Liver (tissue), 8 donors: ENCODE measurements at regions not wholly inside any gene's neighbourhood (a gene's known extent, or its start where the extent isn't known, plus 50 kb on each side); places are given as distances from the start of the nearest gene placed in this dataset.

Source experiments
- DNase-seq: peaks from one replicate; pipeline ENCODE4 v3.0.0-alpha.2; 2017; ENCODE audit warnings: low spot score
- H3K27ac ChIP-seq, 2 donors: one replicate each; pipeline ENCODE4 v1.7.0; 2013; ENCODE audit warnings: inconsistent platforms in 2 of 2, low read length in 2 of 2, control low read depth in 1 of 2, low read depth in 1 of 2, mild to moderate bottlenecking in 1 of 2
- H3K27me3 ChIP-seq, 4 donors: one replicate each; pipeline versions ENCODE4 v1.6.1 to v1.7.0; 2013; ENCODE audit warnings: low read length in 3 of 4, inconsistent platforms in 1 of 4, mild to moderate bottlenecking in 1 of 4, moderate library complexity in 1 of 4; ENCODE audit not compliant: control insufficient read depth in 4 of 4, insufficient read depth in 4 of 4
- H3K36me3 ChIP-seq, 4 donors: one replicate each; pipeline versions ENCODE4 v1.6.1 to v1.7.0; 2013; ENCODE audit warnings: low read length in 3 of 4, mild to moderate bottlenecking in 3 of 4, low read depth in 1 of 4, moderate library complexity in 1 of 4; ENCODE audit not compliant: control insufficient read depth in 4 of 4, insufficient read depth in 3 of 4
- H3K4me1 ChIP-seq, 4 donors: one replicate each; pipeline versions ENCODE4 v1.6.1 to v1.7.0; 2013; ENCODE audit warnings: low read length in 3 of 4, mild to moderate bottlenecking in 3 of 4, moderate library complexity in 1 of 4; ENCODE audit not compliant: control insufficient read depth in 4 of 4, insufficient read depth in 4 of 4
- H3K4me3 ChIP-seq, 3 donors: one replicate each; pipeline versions ENCODE4 v1.6.1 to v1.7.0; 2013; ENCODE audit warnings: low read length in 3 of 3, control low read depth in 1 of 3, low read depth in 1 of 3, mild to moderate bottlenecking in 1 of 3
- H3K9ac ChIP-seq, 2 donors: one replicate each; pipeline ENCODE4 v1.7.0; 2013; ENCODE audit warnings: low read length in 2 of 2, mild to moderate bottlenecking in 2 of 2, moderate library complexity in 2 of 2, control low read depth in 1 of 2, low read depth in 1 of 2
- H3K9me3 ChIP-seq, 4 donors: one replicate each; pipeline versions ENCODE4 v1.6.1 to v1.7.0; 2013; ENCODE audit warnings: low read length in 3 of 4; ENCODE audit not compliant: control insufficient read depth in 4 of 4
- ATF3 ChIP-seq: IDR thresholded peaks from 2 replicates; pipeline ENCODE4 v1.6.1; 2016; ENCODE audit warnings: antibody characterized with exemption
- CTCF ChIP-seq: fragments of 150-350 bp; IDR thresholded peaks from 2 replicates; pipeline ENCODE4 v1.5.1; 2017; ENCODE audit warnings: improper control_type of control experiment, low read depth, low read length; ENCODE audit not compliant: missing input control
- FOXA1 ChIP-seq: IDR thresholded peaks from 2 replicates; pipeline ENCODE4 v1.6.1; 2016; ENCODE audit warnings: antibody characterized with exemption
- FOXA2 ChIP-seq: IDR thresholded peaks from 2 replicates; pipeline ENCODE4 v1.6.1; 2016; ENCODE audit warnings: antibody characterized with exemption
- GABPA ChIP-seq, 2 donors: IDR thresholded peaks in 1 of 2; conservative IDR thresholded peaks in 1 of 2; 2 replicates each; pipeline ENCODE4 v1.6.1; 2016; ENCODE audit warnings: antibody characterized with exemption in 2 of 2, mild to moderate bottlenecking in 1 of 2, moderate library complexity in 1 of 2
- HNF4G ChIP-seq: IDR thresholded peaks from 2 replicates; pipeline ENCODE4 v1.6.1; 2016; ENCODE audit warnings: antibody characterized with exemption
- JUND ChIP-seq, 2 donors: IDR thresholded peaks; 2 replicates each; pipeline ENCODE4 v1.6.1; 2016; ENCODE audit warnings: antibody characterized with exemption in 2 of 2
- MAX ChIP-seq: IDR thresholded peaks from 2 replicates; pipeline ENCODE4 v1.6.1; 2016; ENCODE audit warnings: antibody characterized with exemption
- RAD21 ChIP-seq, 2 donors: IDR thresholded peaks; 2 replicates each; pipeline ENCODE4 v1.6.1; 2016; ENCODE audit warnings: antibody characterized with exemption in 2 of 2, mild to moderate bottlenecking in 2 of 2
- YY1 ChIP-seq: IDR thresholded peaks from 2 replicates; pipeline ENCODE4 v1.6.1; 2016; ENCODE audit warnings: antibody characterized with exemption, mild to moderate bottlenecking
- ZBTB33 ChIP-seq: IDR thresholded peaks from 2 replicates; pipeline ENCODE4 v1.6.1; 2016; ENCODE audit warnings: antibody characterized with exemption
- WGBS: extraction: QIAGEN DNeasy Blood & Tissue Kit; methylation state at CpG from one replicate; pipeline ENCODE4 v1.1.7; 2013; 5-methylcytosine and 5-hydroxymethylcytosine counted together
- donor health status: healthy.
- donor health status: healthy.
- donor health status: healthy.
- donor health status: healthy.
- donor health status: healthy.

GRCh38 chr9:105158020-105158419 is 86.4 kb upstream of the SLC44A1 start:
- TF ChIP-seq MAX, result no peak
- TF ChIP-seq YY1, result no peak
- TF ChIP-seq FOXA2, result no peak
- no peaks in the 10 kb centered on the region for H3K9me3 ChIP-seq
- H3K4me1 ChIP-seq, result peaks cover 0 to 3% (median 0%) of the 10 kb centered on the region in 4 donors
- no peaks in the 10 kb centered on the region for H3K27me3 ChIP-seq
- no peak overlapping the region for H3K27ac ChIP-seq
- DNase-seq, result no peak
- 91% methylated on average over 12 of the region's 12 CpGs for WGBS
- no peak overlapping the region for H3K4me3 ChIP-seq
- H3K36me3 ChIP-seq, result no peaks in the 10 kb centered on the region
- H3K9ac ChIP-seq, result no peak overlapping the region

- TF ChIP-seq MAX (no peak), CTCF (no peak), ZBTB33 (no peak), ATF3 (no peak), HNF4G (no peak), GABPA (IDR thresholded peaks at IDR 0.05 in 1 of 2, conservative IDR thresholded peaks at IDR 0.05 in 1 of 2) (no peak), RAD21 (IDR thresholded peaks at IDR 0.05) (no peak)
- Histone ChIP-seq H3K27me3 (no peaks in the 10 kb centered on the region), H3K27ac (no peak overlapping the region), H3K4me3 (no peak overlapping the region), H3K4me1 (peaks cover 0 to 3% (median 0%) of the 10 kb centered on the region in 4 donors), H3K9me3 (no peaks in the 10 kb centered on the region), H3K9ac (no peak overlapping the region), H3K36me3 (no peaks in the 10 kb centered on the region)
- no peak for DNase-seq
- 83% methylated on average over 5 of the region's 5 CpGs for WGBS
Measured at GRCh38 chr9:105158898-105159297, 85.6 kb upstream of the SLC44A1 start.

GRCh38 chr9:105168870-105169319 is 75.6 kb upstream of the SLC44A1 start:
- 93% methylated on average over 3 of the region's 3 CpGs for WGBS
- TF ChIP-seq FOXA1, result no peak
- TF ChIP-seq JUND (IDR thresholded peaks at IDR 0.05), result no peak
- DNase-seq, result no peak
- no peak overlapping the region for H3K27ac ChIP-seq
- no peaks in the 10 kb centered on the region for H3K9me3 ChIP-seq
- no peak overlapping the region for H3K4me3 ChIP-seq
- no peaks in the 10 kb centered on the region for H3K4me1 ChIP-seq
- H3K9ac ChIP-seq, result no peak overlapping the region
- no peaks in the 10 kb centered on the region for H3K27me3 ChIP-seq
- no peaks in the 10 kb centered on the region for H3K36me3 ChIP-seq
